NOMO-1 treated with dmso at 0.1 percent for 144 hours (cell line): ENCODE measurements at regions not wholly inside any gene's neighbourhood (a gene's known extent, or its start where the extent isn't known, plus 50 kb on each side); places are given as distances from the start of the nearest gene placed in this dataset.
A peak's percentile ranks its signal among the peaks of the same experiment; 100 is the strongest.
"Not testable (repeated sequence)": the region's sequence is repeated elsewhere in the genome, so short reads cannot be mapped to it uniquely, and the experiment has no call there.

Experiments
- DNase-seq: peaks from one replicate; lab custom pipeline; 2025; ENCODE audit not compliant: unreplicated experiment; lab: John Stamatoyannopoulos, UW

- DNase-seq, result no peak
Measured at GRCh38 chr3:187544326-187544725, 125.9 kb downstream of the SST start.

GRCh38 chr3:187540847-187541246, 129.3 kb downstream of the SST start:
- DNase-seq, result no peak

- DNase-seq, result no peak
Measured at GRCh38 chr3:187536185-187536584, 134.0 kb downstream of the SST start.

- DNase-seq, result no peak
Measured at GRCh38 chr3:187533797-187534196, 136.4 kb downstream of the SST start.

GRCh38 chr3:187531831-187532230, 138.4 kb downstream of the SST start:
- no peak for DNase-seq

- no peak for DNase-seq
Measured at GRCh38 chr3:187522890-187523289, 147.3 kb downstream of the SST start.

- DNase-seq, result peak; percentile 25
Measured at GRCh38 chr3:187522293-187522692, 147.9 kb downstream of the SST start.

- peak; percentile 14 for DNase-seq
Measured at GRCh38 chr3:187521546-187521945, 148.6 kb downstream of the SST start.

- no peak for DNase-seq
Measured at GRCh38 chr3:187520027-187520945, 149.9 kb downstream of the SST start.

- DNase-seq, result no peak
Measured at GRCh38 chr3:187519428-187519890, 150.7 kb downstream of the SST start.

- no peak for DNase-seq
Measured at GRCh38 chr3:187518616-187519015, 150.4 kb downstream of the RTP4 start.

- no peak for DNase-seq
Measured at GRCh38 chr3:187518207-187518606, 150.0 kb downstream of the RTP4 start.

- DNase-seq, result no peak
Measured at GRCh38 chr3:187516446-187517185, 148.4 kb downstream of the RTP4 start.

- DNase-seq, result no peak
Measured at GRCh38 chr3:187507905-187508304, 139.7 kb downstream of the RTP4 start.

GRCh38 chr3:187507266-187507665, 139.1 kb downstream of the RTP4 start:
- DNase-seq, result no peak

GRCh38 chr3:187504435-187504834, 136.2 kb downstream of the RTP4 start:
- DNase-seq, result no peak

- DNase-seq, result no peak
Measured at GRCh38 chr3:187498211-187498724, 130.1 kb downstream of the RTP4 start.

- DNase-seq, result no peak
Measured at GRCh38 chr3:187497052-187497451, 128.9 kb downstream of the RTP4 start.

GRCh38 chr3:187494056-187494455, 125.9 kb downstream of the RTP4 start:
- DNase-seq, result not testable (repeated sequence)

- DNase-seq, result no peak
Measured at GRCh38 chr3:187491371-187491770, 123.2 kb downstream of the RTP4 start.

GRCh38 chr3:187490366-187490765, 122.2 kb downstream of the RTP4 start:
- no peak for DNase-seq
